Esophagus muscularis mucosa (tissue), 4 donors: ENCODE measurements at regions not wholly inside any gene's neighbourhood (a gene's known extent, or its start where the extent isn't known, plus 50 kb on each side); places are given as distances from the start of the nearest gene placed in this dataset.

ENCODE experiments used
- DNase-seq: peaks from one replicate; pipeline ENCODE4 v3.0.0-alpha.2; 2017; ENCODE audit errors: extremely low spot score
- H3K27ac ChIP-seq, 4 donors: fragments of 200-600 bp; sonication (generic); replicated peaks in 1 of 4; 1 replicate in 3 of 4; 2 replicates in 1 of 4; pipeline ENCODE4 v1.5.1; 2016 to 2019; ENCODE audit warnings: mild to moderate bottlenecking in 1 of 4
- H3K27me3 ChIP-seq, 4 donors: fragments of 200-600 bp; sonication (generic); one replicate each; pipeline versions ENCODE4 v1.5.1 to v1.6.0; 2016 to 2019
- H3K36me3 ChIP-seq, 4 donors: fragments of 200-600 bp; sonication (generic); one replicate each; pipeline ENCODE4 v1.5.1; 2016 to 2019
- H3K4me1 ChIP-seq, 4 donors: fragments of 200-600 bp; sonication (generic); one replicate each; pipeline ENCODE4 v1.5.1; 2016 to 2019
- H3K4me3 ChIP-seq, 4 donors: fragments of 200-600 bp; sonication (generic); 1 replicate in 2 of 4; 2 replicates in 2 of 4; pipeline ENCODE4 v1.5.1; 2016 to 2019; ENCODE audit warnings: mild to moderate bottlenecking in 4 of 4, moderate library complexity in 1 of 4
- H3K9me3 ChIP-seq, 4 donors: fragments of 200-600 bp; sonication (generic); 1 replicate in 3 of 4; 2 replicates in 1 of 4; pipeline ENCODE4 v1.5.1; 2016 to 2019
- EP300 ChIP-seq: sonication (generic); formaldehyde crosslinking; IDR thresholded peaks from one replicate; pipeline ENCODE4 v1.6.1; 2017; ENCODE audit warnings: antibody characterized with exemption
- POLR2A ChIP-seq: fragments of 450-650 bp; IDR thresholded peaks from one replicate; pipeline ENCODE4 v1.6.1; 2017; ENCODE audit warnings: antibody characterized with exemption, moderate library complexity, mild to moderate bottlenecking, low read depth
- POLR2AphosphoS5 ChIP-seq, 2 donors: sonication (generic); formaldehyde crosslinking; IDR thresholded peaks; one replicate each; pipeline ENCODE4 v1.6.1; 2017; ENCODE audit warnings: antibody characterized with exemption in 2 of 2
- WGBS: methylation state at CpG from one replicate; pipeline ENCODE4 v1.1.5; 2018; 5-methylcytosine and 5-hydroxymethylcytosine counted together
- intact Hi-C: fragments of 100-400 bp; cut with DNase I; formaldehyde crosslinking; loops from one replicate; pipeline ENCODE4 v1.15.1; 2023
- small RNA-seq, 3 donors: library from RNA; depleted of rRNA; stranded (forward); fragments of <200 nt; gene quantifications; one replicate each; pipeline ENCODE3, GENCODE V24; 2016
- TF ChIP-seq, protein P1 (sequence below), 3 experiments: fragments of 200-600 bp in 2 of 3; fragments of 450-650 bp in 1 of 3; sonication (generic) in 2 of 3; IDR thresholded peaks; one replicate each; pipeline ENCODE4 v1.5.1; 2017 to 2019; ENCODE audit warnings: antibody characterized with exemption in 3 of 3, mild to moderate bottlenecking in 2 of 3, moderate library complexity in 1 of 3

- intact Hi-C loops, result no loop called here
- no peak for DNase-seq
- peaks cover 0 to 5% (median 0%) of the 10 kb centered on the region in 4 donors for H3K4me1 ChIP-seq
- no peaks in the 10 kb centered on the region for H3K9me3 ChIP-seq
- no peak overlapping the region for H3K4me3 ChIP-seq
- H3K36me3 ChIP-seq, result peaks cover 0 to 87% (median 37%) of the 10 kb centered on the region in 4 donors
- 80% methylated on average over 3 of the region's 3 CpGs for WGBS
- H3K27ac ChIP-seq, result no peak overlapping the region
- TF ChIP-seq POLR2AphosphoS5 (IDR thresholded peaks at IDR 0.05) (no peak), POLR2A (no peak), EP300 (no peak)
- TF ChIP-seq, protein P1, sequence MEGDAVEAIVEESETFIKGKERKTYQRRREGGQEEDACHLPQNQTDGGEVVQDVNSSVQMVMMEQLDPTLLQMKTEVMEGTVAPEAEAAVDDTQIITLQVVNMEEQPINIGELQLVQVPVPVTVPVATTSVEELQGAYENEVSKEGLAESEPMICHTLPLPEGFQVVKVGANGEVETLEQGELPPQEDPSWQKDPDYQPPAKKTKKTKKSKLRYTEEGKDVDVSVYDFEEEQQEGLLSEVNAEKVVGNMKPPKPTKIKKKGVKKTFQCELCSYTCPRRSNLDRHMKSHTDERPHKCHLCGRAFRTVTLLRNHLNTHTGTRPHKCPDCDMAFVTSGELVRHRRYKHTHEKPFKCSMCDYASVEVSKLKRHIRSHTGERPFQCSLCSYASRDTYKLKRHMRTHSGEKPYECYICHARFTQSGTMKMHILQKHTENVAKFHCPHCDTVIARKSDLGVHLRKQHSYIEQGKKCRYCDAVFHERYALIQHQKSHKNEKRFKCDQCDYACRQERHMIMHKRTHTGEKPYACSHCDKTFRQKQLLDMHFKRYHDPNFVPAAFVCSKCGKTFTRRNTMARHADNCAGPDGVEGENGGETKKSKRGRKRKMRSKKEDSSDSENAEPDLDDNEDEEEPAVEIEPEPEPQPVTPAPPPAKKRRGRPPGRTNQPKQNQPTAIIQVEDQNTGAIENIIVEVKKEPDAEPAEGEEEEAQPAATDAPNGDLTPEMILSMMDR (IDR thresholded peaks at IDR 0.05), result no peak
- no peaks in the 10 kb centered on the region for H3K27me3 ChIP-seq
Observed at GRCh38 chr3:124676236-124676635, 54.0 kb upstream of the UMPS start.

- 94% methylated on average over 5 of the region's 5 CpGs for WGBS
- intact Hi-C loops, result no loop called here
- no peaks in the 10 kb centered on the region for H3K4me1 ChIP-seq
- no peak overlapping the region for H3K4me3 ChIP-seq
- no peak overlapping the region for H3K27ac ChIP-seq
- TF ChIP-seq POLR2A, result no peak
- no peak for TF ChIP-seq EP300
- TF ChIP-seq POLR2AphosphoS5 (IDR thresholded peaks at IDR 0.05), result no peak
- TF ChIP-seq, protein P1 (IDR thresholded peaks at IDR 0.05), result no peak
- no peaks in the 10 kb centered on the region for H3K27me3 ChIP-seq
- H3K9me3 ChIP-seq, result no peaks in the 10 kb centered on the region
- no peak for DNase-seq
- peaks cover 0 to 60% (median 21%) of the 10 kb centered on the region in 4 donors for H3K36me3 ChIP-seq
Observed at GRCh38 chr3:124679048-124679638, 51.1 kb upstream of the UMPS start.

Small RNA genes in the stretch of these regions (small RNA-seq; reads per million reads assigned to genes)
- gene MIR5002 (0 to 0.17 (median 0) reads per million in 3 donors), gene MIR6083 (0 reads per million in 3 donors), gene RNU6-143P (0 reads per million in 3 donors)
